Type B pancreatic cell (in vitro differentiated cells): ENCODE measurements at regions not wholly inside any gene's neighbourhood (a gene's known extent, or its start where the extent isn't known, plus 50 kb on each side); places are given as distances from the start of the nearest gene placed in this dataset.

Source experiments
- DNase-seq: peaks from one replicate; pipeline ENCODE4 v3.0.0; 2021; ENCODE audit warnings: mixed read lengths; ENCODE audit not compliant: unreplicated experiment; ENCODE audit errors: extremely low spot score
- H3K27ac Mint-ChIP-seq: 2 replicates; pipeline ENCODE4 v1.8.0; 2021; ENCODE audit warnings: mild to moderate bottlenecking, mixed read lengths
- H3K27me3 Mint-ChIP-seq: 2 replicates; pipeline ENCODE4 v1.8.0; 2021; ENCODE audit warnings: mixed read lengths
- H3K36me3 Mint-ChIP-seq: 2 replicates; pipeline ENCODE4 v1.8.0; 2021; ENCODE audit warnings: mixed read lengths
- H3K4me1 Mint-ChIP-seq: one replicate; pipeline ENCODE4 v1.8.0; 2021; ENCODE audit warnings: mixed read lengths; ENCODE audit not compliant: unreplicated experiment
- H3K4me3 Mint-ChIP-seq: 2 replicates; pipeline ENCODE4 v1.8.0; 2021; ENCODE audit warnings: mild to moderate bottlenecking, mixed read lengths
- H3K9me3 Mint-ChIP-seq: 2 replicates; pipeline ENCODE4 v1.8.0; 2021; ENCODE audit warnings: mixed read lengths
- CTCF ChIP-seq: fragments of 200-600 bp; sonication (generic); conservative IDR thresholded peaks from 2 replicates; pipeline ENCODE4 v1.5.0; 2021; ENCODE audit warnings: antibody characterized with exemption, mild to moderate bottlenecking

- Mint-ChIP-seq H3K27ac (no peak overlapping the region), H3K4me3 (no peak overlapping the region), H3K4me1 (no peaks in the 10 kb centered on the region), H3K9me3 (peaks cover 8% of the 10 kb centered on the region), H3K27me3 (peaks cover 7% of the 10 kb centered on the region), H3K36me3 (no peaks in the 10 kb centered on the region)
- DNase-seq = no peak
- no peak for TF ChIP-seq CTCF
Observed at GRCh38 chr5:61850696-61851095, 455.3 kb upstream of the KIF2A start.

GRCh38 chr5:61854531-61854930 is 451.5 kb upstream of the KIF2A start:
- peaks cover 8% of the 10 kb centered on the region for H3K9me3 Mint-ChIP-seq
- H3K36me3 Mint-ChIP-seq = no peaks in the 10 kb centered on the region
- H3K27me3 Mint-ChIP-seq = peaks cover 7% of the 10 kb centered on the region

DNA sequence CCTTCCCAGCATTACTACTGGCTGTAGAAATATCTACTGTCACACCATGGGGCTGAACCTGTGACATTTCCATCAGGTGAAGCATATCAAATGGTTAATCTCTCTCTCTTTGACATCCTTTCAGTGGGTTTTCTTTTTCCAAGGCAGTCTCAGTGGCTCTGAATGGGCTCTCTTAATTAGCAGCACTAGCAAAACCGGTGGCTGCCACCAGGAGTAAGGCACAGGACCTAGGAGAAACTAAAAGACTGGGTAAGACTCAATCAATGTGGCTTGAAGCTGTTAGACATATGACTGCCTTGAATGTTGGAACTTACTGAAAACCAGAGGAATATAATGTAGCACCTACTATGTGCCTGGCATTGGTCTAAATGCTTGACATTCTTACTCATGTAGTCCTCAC is 445.0 kb upstream of the KIF2A start:
- Mint-ChIP-seq H3K9me3 (no peaks in the 10 kb centered on the region), H3K27ac (no peak overlapping the region), H3K27me3 (no peaks in the 10 kb centered on the region), H3K4me3 (no peak overlapping the region), H3K4me1 (no peaks in the 10 kb centered on the region), H3K36me3 (no peaks in the 10 kb centered on the region)
- no peak for DNase-seq
- no peak for TF ChIP-seq CTCF

More at GRCh38 chr5:61854531-61854930, 451.5 kb upstream of the KIF2A start:
- H3K27ac Mint-ChIP-seq = no peak overlapping the region
- H3K4me3 Mint-ChIP-seq = no peak overlapping the region
- no peak for TF ChIP-seq CTCF
- no peak for DNase-seq
- H3K4me1 Mint-ChIP-seq = no peaks in the 10 kb centered on the region

- peaks cover 8% of the 10 kb centered on the region for H3K9me3 Mint-ChIP-seq
- H3K36me3 Mint-ChIP-seq = no peaks in the 10 kb centered on the region
- no peak for TF ChIP-seq CTCF
- DNase-seq = no peak
- H3K4me3 Mint-ChIP-seq = no peak overlapping the region
- no peak overlapping the region for H3K27ac Mint-ChIP-seq
- H3K4me1 Mint-ChIP-seq = no peaks in the 10 kb centered on the region
- peaks cover 14% of the 10 kb centered on the region for H3K27me3 Mint-ChIP-seq
Observed at GRCh38 chr5:61866930-61867329, 439.1 kb upstream of the KIF2A start.

- Mint-ChIP-seq H3K27me3 (peaks cover 18% of the 10 kb centered on the region), H3K4me1 (no peaks in the 10 kb centered on the region), H3K27ac (no peak overlapping the region), H3K4me3 (no peak overlapping the region), H3K9me3 (peaks cover 8% of the 10 kb centered on the region), H3K36me3 (no peaks in the 10 kb centered on the region)
- DNase-seq = no peak
- TF ChIP-seq CTCF = no peak
Observed at GRCh38 chr5:61869333-61869732, 436.7 kb upstream of the KIF2A start.

DNA sequence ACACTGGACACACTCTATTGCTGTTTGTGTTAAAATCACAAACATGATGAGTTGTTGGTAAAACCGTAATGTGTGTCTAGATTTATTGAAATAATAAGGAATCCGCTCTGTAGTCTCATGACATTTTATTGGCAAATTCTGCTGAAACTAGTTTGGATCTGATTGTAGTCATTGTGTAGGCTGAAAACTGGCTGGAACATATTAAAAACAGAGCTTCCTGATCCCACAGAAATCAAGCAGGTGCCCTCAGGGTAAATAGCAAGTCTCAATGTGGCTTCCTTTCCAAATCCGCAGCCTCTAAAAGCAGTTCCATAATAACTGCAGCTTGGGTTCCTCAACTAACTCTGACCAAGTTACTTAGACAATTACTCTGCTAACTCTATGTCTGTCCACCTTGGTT is 427.5 kb upstream of the KIF2A start:
- Mint-ChIP-seq H3K9me3 (no peaks in the 10 kb centered on the region), H3K27me3 (peaks cover 6% of the 10 kb centered on the region), H3K36me3 (no peaks in the 10 kb centered on the region), H3K27ac (no peak overlapping the region), H3K4me3 (no peak overlapping the region), H3K4me1 (no peaks in the 10 kb centered on the region)
- no peak for TF ChIP-seq CTCF
- no peak for DNase-seq
